ENCODE measurements at regions not wholly inside any gene's neighbourhood (a gene's known extent, or its start where the extent isn't known, plus 50 kb on each side); places are given as distances from the start of the nearest gene placed in this dataset.

GRCh38 chr18:61216051-61216450 is 117.2 kb upstream of the CDH20 start:
- TF ChIP-seq POLR2A (IDR thresholded peaks at IDR 0.05; ENCODE audit: low read length) (no peak), GATA1 (IDR thresholded peaks at IDR 0.05; ENCODE audit: low read depth, low read length) (no peak)
